GM21360 (cell line): ENCODE measurements at regions not wholly inside any gene's neighbourhood (a gene's known extent, or its start where the extent isn't known, plus 50 kb on each side); places are given as distances from the start of the nearest gene placed in this dataset.

Source experiments
- ATAC-seq: cut with Tn5 transposase; IDR thresholded peaks from one replicate; pipeline ENCODE4 v1.9.1; 2021; ENCODE audit warnings: mild to moderate bottlenecking, moderate library complexity; ENCODE audit not compliant: unreplicated experiment

DNA sequence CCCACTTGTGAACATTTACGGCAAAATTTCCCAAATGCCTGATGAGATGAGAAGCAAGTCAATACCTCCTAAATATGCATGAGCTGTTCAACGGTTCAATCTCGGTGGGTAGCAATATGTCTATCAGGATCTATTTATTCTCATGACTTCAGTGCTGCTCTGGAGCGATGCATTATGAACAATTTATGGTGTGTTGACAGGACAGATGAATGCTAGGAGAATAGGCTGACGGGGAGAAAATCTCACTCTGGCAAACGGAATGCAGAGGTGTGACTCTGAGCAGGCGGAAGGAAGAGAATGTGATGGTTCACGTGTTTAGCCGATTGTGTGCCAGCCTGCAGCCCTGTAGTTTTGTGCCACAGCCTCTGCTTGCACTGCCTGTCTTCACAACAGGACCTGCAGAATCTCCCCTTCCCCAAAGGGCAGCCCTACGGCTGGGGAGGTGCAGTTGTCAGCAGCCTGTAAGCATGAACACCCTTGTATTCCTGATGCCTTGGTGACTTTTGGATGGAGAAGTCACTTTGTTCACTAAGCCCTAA is 345.2 kb downstream of the PHKB start:
- no peak for ATAC-seq

- ATAC-seq = no peak
Measured at GRCh38 chr16:47787696-47788095, 326.6 kb downstream of the PHKB start.

DNA sequence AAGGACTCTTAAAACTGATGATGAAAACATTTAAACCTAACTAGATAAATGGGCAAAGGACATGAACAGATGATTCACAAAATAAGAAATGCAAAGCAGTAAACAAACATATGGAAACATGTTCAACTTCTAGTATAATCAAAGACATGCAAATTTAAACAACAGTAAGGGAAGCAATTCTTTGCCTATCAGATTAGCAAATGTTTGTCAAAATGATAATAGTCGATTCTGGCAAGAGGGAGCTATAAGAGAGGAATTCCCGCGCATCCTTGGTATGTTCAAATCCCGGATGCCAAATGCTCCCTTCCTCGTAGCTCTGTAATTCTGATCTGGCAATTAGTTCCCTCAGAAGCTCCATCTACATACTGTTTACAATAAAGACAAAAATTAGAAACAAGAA is 320.5 kb downstream of the PHKB start:
- no peak for ATAC-seq

DNA sequence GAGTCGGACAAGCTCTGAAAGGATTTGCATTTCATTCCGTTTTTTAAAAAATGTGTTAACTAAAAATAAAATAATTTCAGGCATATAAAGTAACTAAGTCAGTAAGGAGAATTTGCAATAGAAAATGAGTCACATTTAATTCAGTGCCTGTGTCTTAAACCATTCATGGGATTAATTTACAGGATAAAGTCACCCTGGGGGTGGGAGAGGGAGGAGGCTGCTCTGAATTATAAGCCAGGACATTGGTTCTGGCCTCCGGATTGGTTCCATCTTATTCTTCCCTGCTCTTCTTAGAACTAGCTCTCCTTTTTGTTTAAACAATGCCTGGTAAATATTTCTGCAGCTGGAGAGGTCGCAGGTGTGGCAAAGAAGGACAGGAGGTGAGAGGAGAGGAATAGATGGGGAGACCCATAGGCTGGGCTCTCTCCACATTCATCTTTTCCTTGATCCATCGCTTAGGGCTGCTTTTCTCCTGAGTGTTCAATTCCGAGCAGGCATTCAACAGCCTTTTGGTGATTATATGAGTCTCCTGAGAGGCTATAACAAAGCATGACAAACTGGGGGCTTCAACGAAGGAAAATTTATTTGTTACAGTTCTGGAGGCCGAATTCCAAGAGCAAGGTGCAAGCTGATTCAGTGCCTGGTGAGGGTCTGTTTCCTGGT is 319.2 kb downstream of the PHKB start:
- no peak for ATAC-seq

GRCh38 chr16:47779201-47780016 is 318.3 kb downstream of the PHKB start:
- ATAC-seq = no peak

DNA sequence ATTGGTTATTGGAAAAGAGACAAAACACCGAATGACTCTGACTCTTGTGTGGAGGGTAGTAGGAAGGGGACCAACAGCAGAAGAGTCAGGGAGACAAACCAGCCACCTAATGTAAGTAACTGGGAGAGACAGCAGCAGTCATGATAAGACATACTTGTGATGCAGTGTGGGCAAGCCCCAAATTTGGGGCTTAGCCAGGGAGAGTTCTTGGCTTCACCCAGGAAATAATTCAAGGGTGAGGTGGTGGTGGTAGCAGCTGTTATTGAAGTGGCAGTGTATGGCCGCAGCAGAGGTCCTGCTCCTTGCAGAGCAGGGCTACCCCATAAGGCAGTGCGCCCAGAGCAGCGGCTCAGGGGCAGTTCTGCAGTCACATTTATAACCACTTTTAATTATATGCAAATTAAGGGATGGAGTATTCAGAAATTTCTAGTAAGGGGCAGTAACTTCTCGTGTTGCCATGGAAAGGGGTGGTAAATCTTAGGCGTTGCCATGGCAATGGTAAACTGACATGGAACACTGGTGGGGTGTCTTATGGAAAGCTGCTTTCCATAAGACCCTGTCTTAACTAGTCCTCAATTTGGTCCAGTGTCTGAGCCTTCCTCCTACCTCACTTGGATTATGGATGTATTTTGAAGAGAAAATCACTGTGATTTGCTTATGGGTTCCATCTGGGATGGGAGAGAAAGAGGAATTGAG is 317.1 kb downstream of the PHKB start:
- no peak for ATAC-seq

- ATAC-seq = no peak
Measured at GRCh38 chr16:47777220-47777619, 316.1 kb downstream of the PHKB start.

DNA sequence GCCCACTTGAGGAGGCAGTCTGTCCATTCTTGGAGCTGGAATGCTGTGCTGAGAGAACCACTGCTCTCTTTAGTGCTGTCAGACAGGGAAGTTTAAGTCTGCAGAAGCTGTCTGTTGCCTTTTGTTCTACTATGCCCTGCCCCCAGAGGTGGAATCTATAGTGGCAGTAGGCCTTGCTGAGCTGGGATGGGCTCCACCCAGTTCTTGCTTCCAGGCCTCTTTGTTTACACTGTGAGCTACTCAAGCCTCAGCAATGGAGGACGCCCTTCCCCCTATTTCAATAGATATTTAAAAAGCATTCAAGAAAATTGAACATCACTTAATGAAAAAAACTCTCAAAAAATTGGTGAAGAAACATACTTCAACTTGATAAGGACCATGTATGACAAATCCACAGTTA is 313.5 kb downstream of the PHKB start:
- ATAC-seq = no peak

DNA sequence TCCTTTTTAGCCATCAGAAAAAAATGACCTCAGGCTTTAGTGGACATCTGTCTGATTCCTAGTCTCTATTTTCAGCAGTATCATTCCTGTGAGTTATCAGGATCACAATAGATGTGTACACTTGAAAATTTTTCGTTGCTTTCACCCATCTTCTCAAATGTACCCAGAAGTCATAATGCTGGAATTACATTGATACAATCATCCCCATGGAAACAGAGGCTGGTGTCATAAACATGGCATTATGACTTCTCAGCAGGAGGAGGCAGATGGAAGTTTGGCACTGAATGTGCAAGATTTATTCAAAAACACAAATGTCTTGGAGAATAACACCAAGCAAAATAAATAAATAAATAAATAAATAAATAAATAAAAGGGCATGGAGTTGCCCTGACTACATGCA is 292.5 kb downstream of the PHKB start:
- no peak for ATAC-seq
